ENCODE measurements at regions not wholly inside any gene's neighbourhood (a gene's known extent, or its start where the extent isn't known, plus 50 kb on each side); places are given as distances from the start of the nearest gene placed in this dataset.

GRCh38 chr7:21367537-21367936 is 60.3 kb upstream of the SP4 start:
- DNase-seq = no peak

- no peak for DNase-seq
These were observed 59.6 kb upstream of the SP4 start for GRCh38 chr7:21368317-21368716.

DNA sequence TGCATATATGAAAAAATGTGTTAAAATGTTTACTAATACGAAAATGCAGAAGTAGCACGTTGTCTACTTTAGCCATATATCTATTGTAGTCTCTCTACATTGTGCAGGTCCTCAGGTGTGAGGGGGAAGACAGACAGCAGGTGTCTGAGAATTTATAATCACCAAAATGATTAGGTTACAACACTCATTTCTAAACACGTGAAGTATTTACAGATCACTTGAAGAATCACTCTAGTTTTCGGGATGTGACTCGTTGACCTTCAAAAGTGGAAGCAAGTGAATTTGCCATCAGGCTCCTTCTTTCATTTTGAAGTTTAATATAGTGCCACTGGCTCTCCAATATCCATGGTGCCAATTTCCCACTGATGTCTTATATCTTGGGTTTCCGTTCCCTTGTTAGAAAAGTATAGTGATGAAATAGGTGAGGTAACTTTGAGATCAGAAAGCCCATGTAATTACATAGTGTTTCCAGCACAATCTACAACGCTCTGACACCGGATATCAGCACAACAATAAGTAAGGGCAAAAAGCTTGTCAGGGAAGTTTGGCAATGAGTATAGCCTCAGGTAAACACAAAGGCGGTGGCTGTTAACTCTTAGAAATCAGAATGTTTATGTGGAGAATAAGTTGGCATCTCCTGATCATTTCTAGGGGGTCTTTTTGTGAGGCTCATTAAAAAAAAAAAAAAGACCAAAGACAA is 57.5 kb upstream of the SP4 start:
- DNase-seq = no peak

DNA sequence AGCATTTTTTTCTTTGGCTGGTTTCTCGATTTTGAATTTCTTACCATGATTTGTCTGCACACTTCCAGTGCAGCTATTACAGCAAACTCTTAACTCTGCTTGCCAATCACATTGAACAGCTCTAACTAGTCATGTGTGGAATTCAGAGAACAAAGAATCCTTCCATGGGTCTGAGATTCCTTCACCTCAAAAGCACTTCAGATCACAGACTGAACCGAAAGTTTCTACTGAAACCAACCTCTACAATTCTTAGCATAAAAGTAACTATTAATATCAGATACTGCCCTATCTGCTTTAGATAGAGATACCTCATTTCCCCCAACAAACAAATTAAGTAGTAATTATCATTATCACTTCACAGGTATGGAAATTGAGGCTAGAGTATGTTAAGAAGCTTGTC is 56.5 kb upstream of the SP4 start:
- DNase-seq = no peak

DNA sequence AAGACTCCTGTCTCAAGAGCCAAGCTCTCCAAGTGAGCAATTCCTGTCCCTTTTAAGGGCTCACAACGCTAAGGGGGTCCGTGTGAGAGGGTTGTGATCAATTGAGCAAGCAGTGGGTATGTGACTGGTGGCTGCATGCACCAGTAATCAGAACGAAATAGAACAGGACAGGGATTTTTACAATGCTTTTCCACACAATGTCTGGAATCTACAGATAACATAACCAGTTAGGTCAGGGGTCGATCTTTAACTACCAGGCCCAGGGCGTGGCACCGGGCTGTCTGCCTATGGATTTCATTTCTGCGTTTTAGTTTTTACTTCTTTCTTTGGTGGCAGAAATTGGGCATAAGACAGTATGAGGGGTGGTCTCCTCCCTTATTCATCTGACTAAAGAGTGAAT is 54.9 kb upstream of the SP4 start:
- no peak for DNase-seq

- no peak for DNase-seq
These were observed 53.7 kb upstream of the SP4 start for GRCh38 chr7:21374134-21374533.

GRCh38 chr7:21377545-21377944 is 50.3 kb upstream of the SP4 start:
- DNase-seq = no peak
